Suprapubic skin (tissue), 4 donors: ENCODE measurements at regions not wholly inside any gene's neighbourhood (a gene's known extent, or its start where the extent isn't known, plus 50 kb on each side); places are given as distances from the start of the nearest gene placed in this dataset.

Experiments used
- DNase-seq, 2 donors: peaks; one replicate each; pipeline ENCODE4 v3.0.0-alpha.2; 2019; ENCODE audit warnings: low spot score in 2 of 2
- H3K27ac ChIP-seq: fragments of 200-600 bp; sonication (generic); one replicate; pipeline ENCODE4 v1.5.1; 2019
- H3K27me3 ChIP-seq: fragments of 200-600 bp; sonication (generic); one replicate; pipeline ENCODE4 v1.5.1; 2019
- H3K36me3 ChIP-seq: fragments of 200-600 bp; sonication (generic); one replicate; pipeline ENCODE4 v1.5.1; 2019
- H3K4me1 ChIP-seq: fragments of 200-600 bp; sonication (generic); one replicate; pipeline ENCODE4 v1.5.1; 2019
- H3K4me3 ChIP-seq: fragments of 200-600 bp; sonication (generic); one replicate; pipeline ENCODE4 v1.5.1; 2019; ENCODE audit warnings: mild to moderate bottlenecking
- H3K9me3 ChIP-seq: fragments of 200-600 bp; sonication (generic); one replicate; pipeline ENCODE4 v1.5.1; 2019
- EP300 ChIP-seq: sonication (generic); formaldehyde crosslinking; IDR thresholded peaks from one replicate; pipeline ENCODE4 v1.6.1; 2017; ENCODE audit warnings: antibody characterized with exemption
- POLR2A ChIP-seq, 2 donors: fragments of 450-650 bp; IDR thresholded peaks; one replicate each; pipeline ENCODE4 v1.6.1; 2017; ENCODE audit warnings: antibody characterized with exemption in 2 of 2, mild to moderate bottlenecking in 2 of 2, moderate library complexity in 2 of 2
- POLR2AphosphoS5 ChIP-seq, 3 donors: sonication (generic); formaldehyde crosslinking; IDR thresholded peaks; one replicate each; pipeline ENCODE4 v1.6.1; 2017; ENCODE audit warnings: antibody characterized with exemption in 3 of 3
- WGBS: methylation state at CpG from one replicate; pipeline ENCODE4 v1.1.5; 2018; 5-methylcytosine and 5-hydroxymethylcytosine counted together
- TF ChIP-seq, protein P1 (sequence below), 2 donors: fragments of 200-600 bp in 1 of 2; fragments of 450-650 bp in 1 of 2; sonication (generic) in 1 of 2; IDR thresholded peaks; one replicate each; pipeline ENCODE4 v1.5.1; 2016 to 2019; ENCODE audit warnings: antibody characterized with exemption in 2 of 2, mild to moderate bottlenecking in 1 of 2, moderate library complexity in 1 of 2

DNA sequence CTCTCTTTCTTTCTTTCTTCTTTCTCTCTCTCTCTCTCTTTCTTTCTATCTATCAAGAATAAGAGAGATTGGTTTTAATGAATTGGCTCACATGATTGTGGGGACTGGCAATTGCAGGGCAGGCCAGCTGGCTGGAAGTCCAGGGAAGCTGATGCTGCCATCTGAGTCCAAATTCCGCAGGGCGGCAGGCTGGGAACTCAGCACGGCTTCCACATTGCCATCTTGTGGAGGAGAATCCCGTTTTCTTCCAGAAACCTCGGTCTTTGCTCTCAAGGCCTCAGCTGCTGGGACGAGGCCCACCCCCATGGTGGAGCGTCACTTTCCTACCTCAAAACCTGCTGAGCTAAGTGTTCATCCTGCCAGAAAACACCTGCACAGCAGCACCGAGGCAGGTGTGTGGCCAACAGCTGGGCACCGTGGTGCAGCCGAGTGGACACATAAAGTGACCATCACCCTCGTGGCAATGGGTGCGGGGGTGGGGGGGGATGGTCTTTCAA, 58.8 kb upstream of the SLCO4A1 start:
- WGBS, result 47% methylated on average over 8 of the region's 12 CpGs
- Histone ChIP-seq H3K27me3 (peaks cover 94% of the 10 kb centered on the region), H3K36me3 (no peaks in the 10 kb centered on the region), H3K9me3 (no peaks in the 10 kb centered on the region), H3K4me3 (no peak overlapping the region), H3K4me1 (peaks cover 14% of the 10 kb centered on the region), H3K27ac (no peak overlapping the region)
- DNase-seq, result no peak
- TF ChIP-seq, protein P1, sequence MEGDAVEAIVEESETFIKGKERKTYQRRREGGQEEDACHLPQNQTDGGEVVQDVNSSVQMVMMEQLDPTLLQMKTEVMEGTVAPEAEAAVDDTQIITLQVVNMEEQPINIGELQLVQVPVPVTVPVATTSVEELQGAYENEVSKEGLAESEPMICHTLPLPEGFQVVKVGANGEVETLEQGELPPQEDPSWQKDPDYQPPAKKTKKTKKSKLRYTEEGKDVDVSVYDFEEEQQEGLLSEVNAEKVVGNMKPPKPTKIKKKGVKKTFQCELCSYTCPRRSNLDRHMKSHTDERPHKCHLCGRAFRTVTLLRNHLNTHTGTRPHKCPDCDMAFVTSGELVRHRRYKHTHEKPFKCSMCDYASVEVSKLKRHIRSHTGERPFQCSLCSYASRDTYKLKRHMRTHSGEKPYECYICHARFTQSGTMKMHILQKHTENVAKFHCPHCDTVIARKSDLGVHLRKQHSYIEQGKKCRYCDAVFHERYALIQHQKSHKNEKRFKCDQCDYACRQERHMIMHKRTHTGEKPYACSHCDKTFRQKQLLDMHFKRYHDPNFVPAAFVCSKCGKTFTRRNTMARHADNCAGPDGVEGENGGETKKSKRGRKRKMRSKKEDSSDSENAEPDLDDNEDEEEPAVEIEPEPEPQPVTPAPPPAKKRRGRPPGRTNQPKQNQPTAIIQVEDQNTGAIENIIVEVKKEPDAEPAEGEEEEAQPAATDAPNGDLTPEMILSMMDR (IDR thresholded peaks at IDR 0.05), result no peak
- TF ChIP-seq EP300, result no peak
- no peak for TF ChIP-seq POLR2A (IDR thresholded peaks at IDR 0.05)
- no peak for TF ChIP-seq POLR2AphosphoS5 (IDR thresholded peaks at IDR 0.05)

DNA sequence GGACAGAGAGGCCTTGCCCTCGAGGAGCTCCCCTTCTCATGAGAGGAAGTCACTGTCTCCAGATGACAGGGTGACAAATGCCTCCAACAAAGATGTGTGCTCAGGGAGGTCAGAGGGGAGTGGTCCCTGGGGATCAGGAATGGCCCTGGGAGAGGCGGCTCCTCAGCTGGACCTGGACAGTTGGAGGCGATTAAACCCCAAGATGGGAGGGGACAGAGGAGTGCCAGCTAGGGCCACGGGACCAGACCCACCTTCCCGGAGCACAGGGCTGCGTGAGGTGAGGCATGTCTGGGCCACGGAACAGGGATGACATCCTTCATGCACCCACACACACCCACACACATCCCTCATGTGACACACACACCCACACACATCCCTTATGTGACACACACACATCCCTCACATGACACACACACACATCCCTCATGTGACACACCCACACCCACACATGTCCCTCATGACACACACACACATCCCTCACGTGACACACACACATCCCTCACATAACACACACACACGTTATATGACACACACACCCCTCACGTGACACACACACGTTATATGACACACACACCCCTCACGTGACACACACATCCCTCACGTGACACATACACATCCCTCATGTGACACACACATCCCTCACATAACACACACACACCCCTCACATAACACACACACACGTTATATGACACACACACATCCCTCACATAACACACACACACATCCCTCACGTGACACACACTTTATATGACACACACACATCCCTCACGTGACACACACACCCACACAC, 57.4 kb upstream of the SLCO4A1 start:
- Histone ChIP-seq H3K36me3 (no peaks in the 10 kb centered on the region), H3K27ac (no peak overlapping the region), H3K4me1 (peaks cover 18% of the 10 kb centered on the region), H3K27me3 (peaks cover 91% of the 10 kb centered on the region), H3K4me3 (no peak overlapping the region), H3K9me3 (no peaks in the 10 kb centered on the region)
- TF ChIP-seq POLR2AphosphoS5 (IDR thresholded peaks at IDR 0.05) (no peak), EP300 (no peak), POLR2A (IDR thresholded peaks at IDR 0.05) (no peak)
- TF ChIP-seq, protein P1 (IDR thresholded peaks at IDR 0.05), result no peak
- DNase-seq, result no peak
- 67% methylated on average over 16 of the region's 16 CpGs for WGBS

GRCh38 chr20:62585461-62585970, 56.8 kb upstream of the SLCO4A1 start:
- TF ChIP-seq, protein P1 (IDR thresholded peaks at IDR 0.05), result no peak
- TF ChIP-seq EP300 (no peak), POLR2AphosphoS5 (IDR thresholded peaks at IDR 0.05) (no peak), POLR2A (IDR thresholded peaks at IDR 0.05) (no peak)
- H3K27ac ChIP-seq, result no peak overlapping the region

GRCh38 chr20:62586799-62587198, 55.5 kb upstream of the SLCO4A1 start:
- H3K27me3 ChIP-seq, result peaks cover 78% of the 10 kb centered on the region
- peaks cover 25% of the 10 kb centered on the region for H3K4me1 ChIP-seq
- H3K4me3 ChIP-seq, result no peak overlapping the region
- no peak for DNase-seq
- no peak for TF ChIP-seq POLR2AphosphoS5 (IDR thresholded peaks at IDR 0.05)
- no peak for TF ChIP-seq EP300
- TF ChIP-seq, protein P1 (IDR thresholded peaks at IDR 0.05), result no peak
- no peak for TF ChIP-seq POLR2A (IDR thresholded peaks at IDR 0.05)
- H3K36me3 ChIP-seq, result no peaks in the 10 kb centered on the region
- WGBS, result 60% methylated on average over 3 of the region's 8 CpGs
- H3K9me3 ChIP-seq, result no peaks in the 10 kb centered on the region
- H3K27ac ChIP-seq, result no peak overlapping the region

More at GRCh38 chr20:62585461-62585970, 56.8 kb upstream of the SLCO4A1 start:
- Histone ChIP-seq H3K4me3 (no peak overlapping the region), H3K36me3 (no peaks in the 10 kb centered on the region), H3K4me1 (peaks cover 24% of the 10 kb centered on the region), H3K9me3 (no peaks in the 10 kb centered on the region), H3K27me3 (peaks cover 85% of the 10 kb centered on the region)
- DNase-seq, result no peak
- WGBS, result 70% methylated on average over 16 of the region's 22 CpGs

DNA sequence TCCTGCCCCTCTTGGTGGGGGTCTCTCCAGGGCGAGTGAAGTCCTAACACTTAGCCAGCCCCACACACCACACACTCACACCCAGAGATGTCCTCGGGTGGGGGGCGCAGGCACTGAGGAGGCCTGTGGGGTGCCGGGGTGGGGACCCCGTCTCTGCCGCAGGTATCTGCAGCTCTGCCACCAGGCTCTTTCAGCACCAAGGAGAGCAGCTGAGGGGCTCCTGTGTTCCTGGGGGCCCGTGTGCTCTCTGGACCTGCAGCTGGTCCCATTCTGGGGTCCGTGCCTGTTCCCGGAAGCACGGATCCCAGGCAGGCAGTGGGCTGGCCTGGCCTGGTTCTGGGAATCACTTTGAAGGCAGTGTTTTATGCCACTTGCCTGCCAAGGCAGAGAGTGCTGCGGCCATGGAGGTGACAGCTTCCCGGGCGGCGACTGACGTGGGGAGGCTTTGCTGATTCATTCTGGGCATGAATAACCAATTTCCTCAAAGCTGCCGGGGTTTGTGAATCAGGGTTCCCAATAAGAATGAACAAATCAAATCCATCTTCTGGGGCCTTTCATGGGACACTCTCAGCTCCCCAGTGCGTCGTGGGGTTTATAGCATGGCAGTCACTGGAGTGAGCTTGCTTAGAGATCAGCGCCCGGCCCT, 54.4 kb upstream of the SLCO4A1 start:
- H3K4me1 ChIP-seq, result peaks cover 18% of the 10 kb centered on the region
- TF ChIP-seq EP300 (no peak), POLR2AphosphoS5 (IDR thresholded peaks at IDR 0.05) (no peak), POLR2A (IDR thresholded peaks at IDR 0.05) (no peak)
- TF ChIP-seq, protein P1 (IDR thresholded peaks at IDR 0.05), result no peak
- no peak overlapping the region for H3K4me3 ChIP-seq
- DNase-seq, result no peak
- no peak overlapping the region for H3K27ac ChIP-seq
- 45% methylated on average over 14 of the region's 20 CpGs for WGBS
- H3K9me3 ChIP-seq, result no peaks in the 10 kb centered on the region
- peaks cover 70% of the 10 kb centered on the region for H3K27me3 ChIP-seq
- H3K36me3 ChIP-seq, result no peaks in the 10 kb centered on the region
